GM21367 (cell line): ENCODE measurements at regions not wholly inside any gene's neighbourhood (a gene's known extent, or its start where the extent isn't known, plus 50 kb on each side); places are given as distances from the start of the nearest gene placed in this dataset.
"Not testable (repeated sequence)": the region's sequence is repeated elsewhere in the genome, so short reads cannot be mapped to it uniquely, and the experiment has no call there.

Experiments
- ATAC-seq: cut with Tn5 transposase; IDR thresholded peaks from one replicate; pipeline ENCODE4 v1.9.1; 2021; ENCODE audit not compliant: unreplicated experiment

- no peak for ATAC-seq
Observed at GRCh38 chr2:147428120-147428747, 416.6 kb upstream of the ACVR2A start.

- ATAC-seq: no peak
Observed at GRCh38 chr2:147425437-147426029, 419.3 kb upstream of the ACVR2A start.

- no peak for ATAC-seq
Observed at GRCh38 chr2:147424766-147425165, 420.1 kb upstream of the ACVR2A start.

GRCh38 chr2:147420947-147421675, 423.7 kb upstream of the ACVR2A start:
- ATAC-seq: no peak

GRCh38 chr2:147420517-147420916, 424.3 kb upstream of the ACVR2A start:
- no peak for ATAC-seq

GRCh38 chr2:147416099-147416498, 428.7 kb upstream of the ACVR2A start:
- no peak for ATAC-seq

- not testable (repeated sequence) for ATAC-seq
Observed at GRCh38 chr2:147414656-147415055, 430.2 kb upstream of the ACVR2A start.

- no peak for ATAC-seq
Observed at GRCh38 chr2:147408357-147408756, 436.5 kb upstream of the ACVR2A start.

GRCh38 chr2:147405651-147406050, 439.2 kb upstream of the ACVR2A start:
- peak; percentile 62 for ATAC-seq

- no peak for ATAC-seq
Observed at GRCh38 chr2:147398996-147399395, 445.8 kb upstream of the ACVR2A start.

GRCh38 chr2:147398301-147398700, 446.5 kb upstream of the ACVR2A start:
- ATAC-seq: no peak

- ATAC-seq: no peak
Observed at GRCh38 chr2:147396890-147397289, 447.9 kb upstream of the ACVR2A start.

- no peak for ATAC-seq
Observed at GRCh38 chr2:147394179-147394790, 450.5 kb upstream of the ACVR2A start.

GRCh38 chr2:147392180-147392579, 452.6 kb upstream of the ACVR2A start:
- no peak for ATAC-seq

- no peak for ATAC-seq
Observed at GRCh38 chr2:147390475-147390874, 454.4 kb upstream of the ACVR2A start.

GRCh38 chr2:147389218-147389617, 455.6 kb upstream of the ACVR2A start:
- ATAC-seq: no peak

GRCh38 chr2:147388217-147388616, 456.6 kb upstream of the ACVR2A start:
- no peak for ATAC-seq

GRCh38 chr2:147386284-147386683, 458.5 kb upstream of the ACVR2A start:
- ATAC-seq: no peak

GRCh38 chr2:147385600-147385999, 459.2 kb upstream of the ACVR2A start:
- ATAC-seq: no peak

GRCh38 chr2:147384659-147385058, 460.2 kb upstream of the ACVR2A start:
- ATAC-seq: no peak

GRCh38 chr2:147382322-147382948, 462.4 kb upstream of the ACVR2A start:
- no peak for ATAC-seq
